ENCODE measurements at regions not wholly inside any gene's neighbourhood (a gene's known extent, or its start where the extent isn't known, plus 50 kb on each side); places are given as distances from the start of the nearest gene placed in this dataset.
"Not testable (repeated sequence)": the region's sequence is repeated elsewhere in the genome, so short reads cannot be mapped to it uniquely, and the experiment has no call there.

DNA sequence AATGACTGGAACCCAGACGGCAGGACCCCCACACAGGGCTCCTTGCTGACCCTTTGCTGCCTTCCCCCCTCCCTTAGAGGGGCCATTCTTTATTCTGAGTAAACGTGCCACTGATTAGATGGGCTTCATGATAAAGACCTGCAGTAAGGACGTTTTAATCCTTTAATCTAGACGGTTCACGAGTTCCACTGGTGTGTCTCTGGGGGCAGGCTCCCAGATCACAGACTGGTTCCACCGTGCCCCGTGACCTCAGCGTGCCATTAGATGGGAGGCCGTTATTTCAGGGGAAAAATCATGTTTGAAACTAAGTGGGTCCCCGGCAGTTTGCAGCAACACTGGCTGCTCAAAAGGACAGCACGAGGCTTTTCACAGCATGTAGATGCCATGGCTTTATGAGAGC lies 246.9 kb upstream of the PLGLB2 start:
- not testable (repeated sequence) for DNase-seq (ENCODE audit: low read depth in 4 of 4, low spot score in 2 of 4)

DNA sequence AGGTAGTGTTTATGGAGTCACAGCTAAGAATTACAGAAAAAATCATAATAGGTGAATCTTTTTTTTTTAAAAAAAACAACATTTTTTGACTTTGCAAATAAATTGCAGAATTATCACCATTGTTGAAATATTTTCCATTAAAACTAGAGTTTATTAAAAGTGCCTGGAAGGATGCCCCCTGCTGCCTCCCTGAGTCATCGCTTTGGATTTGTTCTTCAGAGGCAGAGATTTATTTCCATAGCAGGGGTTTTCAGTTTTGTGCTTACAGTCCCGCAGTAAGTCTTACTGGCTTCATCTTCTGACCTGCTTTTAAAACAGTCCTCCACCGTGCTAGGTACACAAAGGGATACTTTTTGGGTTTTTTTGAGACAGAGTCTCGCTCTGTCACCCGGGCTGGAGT lies 244.9 kb upstream of the PLGLB2 start:
- not testable (repeated sequence) for DNase-seq (ENCODE audit: low read depth in 4 of 4, low spot score in 2 of 4)

DNA sequence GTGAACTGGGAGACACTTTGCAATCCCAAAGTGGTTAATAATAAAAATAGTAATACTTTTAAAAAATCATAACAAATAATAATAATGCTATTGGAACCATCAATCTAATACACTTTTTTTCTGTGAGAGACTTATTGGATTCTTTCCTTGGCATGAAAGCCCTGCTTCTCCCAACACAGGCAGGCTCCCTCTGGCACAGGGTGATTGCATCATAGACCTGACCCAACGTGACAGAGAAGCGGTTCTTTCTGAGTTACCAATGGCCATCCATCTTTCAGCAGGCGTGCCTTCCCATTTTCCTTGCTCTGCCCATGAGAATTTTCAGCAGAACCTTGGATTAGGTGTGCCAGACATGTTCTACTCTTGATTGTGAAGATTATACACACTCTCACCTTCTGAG lies 242.6 kb upstream of the PLGLB2 start:
- DNase-seq (ENCODE audit: low read depth in 4 of 4, low spot score in 2 of 4) = not testable (repeated sequence)

DNA sequence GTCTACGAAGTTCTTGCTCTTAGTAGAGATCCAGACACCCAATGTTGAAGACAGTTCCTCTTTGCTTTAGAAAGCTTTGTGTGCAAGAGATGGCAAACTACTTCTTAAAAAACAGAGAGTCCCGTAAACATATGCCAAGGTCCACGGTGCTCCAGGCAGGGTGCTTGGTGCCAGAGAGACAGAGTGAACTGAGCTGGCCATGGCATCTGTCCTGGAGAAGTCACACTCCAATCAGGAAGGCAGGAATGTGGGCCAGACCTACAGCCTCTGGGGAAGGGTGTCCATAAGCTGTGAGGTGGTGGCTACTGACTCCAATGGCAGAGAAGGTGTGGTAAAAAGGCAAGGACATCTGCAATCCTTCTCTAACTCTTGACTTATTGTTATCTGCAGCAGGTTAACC lies 242.0 kb upstream of the PLGLB2 start:
- DNase-seq (ENCODE audit: low read depth in 4 of 4, low spot score in 2 of 4) = not testable (repeated sequence)

DNA sequence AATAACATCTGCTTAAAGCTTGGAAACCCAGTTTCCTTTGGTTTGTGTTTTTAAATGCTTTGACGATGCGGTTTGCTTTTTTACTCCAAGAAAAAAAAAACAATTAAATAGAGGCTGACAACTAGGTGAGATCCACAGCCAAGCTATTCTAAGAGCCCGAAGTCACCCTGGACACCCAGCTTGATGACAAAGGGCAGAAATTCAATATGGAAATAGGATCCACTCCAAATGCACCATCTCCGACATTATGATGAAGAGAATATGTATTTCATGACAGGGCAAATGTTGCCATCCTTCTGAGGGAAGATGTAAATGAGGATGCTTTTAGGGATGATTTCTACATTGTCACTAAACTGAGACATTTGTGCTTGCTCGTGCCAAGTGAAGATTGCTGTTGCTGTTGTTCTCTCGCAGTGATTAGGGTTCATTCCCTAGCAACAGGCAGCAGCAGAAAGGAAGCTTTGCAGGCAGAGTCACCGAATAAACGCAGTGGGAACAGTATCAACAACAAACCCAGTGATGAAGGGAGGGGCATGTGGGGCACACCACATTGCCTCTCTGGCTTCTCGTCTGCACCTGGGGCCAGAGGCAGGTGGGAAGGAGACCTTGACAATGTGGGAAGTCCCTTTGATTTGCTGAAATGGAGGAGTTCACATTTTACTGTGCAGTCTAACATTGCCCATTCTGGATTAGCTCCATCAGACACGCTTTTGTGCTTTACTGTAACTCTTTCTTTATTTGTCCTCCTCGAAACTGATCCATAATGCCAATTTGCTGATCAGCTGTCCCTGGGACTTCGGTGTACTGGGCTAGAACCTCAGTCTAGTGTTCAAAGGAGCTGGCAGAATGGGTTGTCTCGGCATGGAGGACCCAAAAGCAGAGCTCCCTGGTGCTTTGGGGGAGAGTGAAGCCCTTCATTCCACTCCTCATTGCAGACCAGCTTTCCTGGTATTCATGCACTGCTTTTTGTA lies 240.2 kb upstream of the PLGLB2 start:
- not testable (repeated sequence) for DNase-seq (ENCODE audit: low read depth in 4 of 4, low spot score in 2 of 4)

DNA sequence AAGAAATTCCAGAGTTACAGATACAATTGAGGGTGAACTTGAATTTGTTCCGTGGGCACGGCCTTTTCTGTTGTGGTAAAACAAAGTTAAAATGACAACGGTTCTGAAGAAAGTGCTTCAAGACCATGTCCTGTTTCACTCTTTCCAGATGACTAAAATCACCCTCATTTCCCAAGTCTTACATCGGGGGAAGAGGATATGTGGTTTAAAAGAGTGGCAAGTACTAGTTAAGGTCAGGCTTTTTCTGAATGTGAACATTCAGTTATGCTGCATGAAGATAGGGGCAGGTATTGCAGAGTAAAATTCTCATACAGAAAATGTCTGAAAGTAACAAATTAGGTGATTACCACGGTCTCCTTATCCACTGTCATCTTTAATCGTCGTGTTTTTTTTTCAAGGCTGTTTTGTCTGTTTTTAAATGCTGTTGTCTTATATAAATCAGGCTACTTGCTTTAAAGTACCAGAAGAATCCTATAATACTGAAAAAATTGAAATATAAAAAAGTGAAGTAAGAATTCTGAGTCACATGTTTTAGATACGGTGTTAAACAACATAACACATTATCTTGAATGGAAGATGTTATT lies 236.6 kb upstream of the PLGLB2 start:
- not testable (repeated sequence) for DNase-seq (ENCODE audit: low read depth in 4 of 4, low spot score in 2 of 4)

DNA sequence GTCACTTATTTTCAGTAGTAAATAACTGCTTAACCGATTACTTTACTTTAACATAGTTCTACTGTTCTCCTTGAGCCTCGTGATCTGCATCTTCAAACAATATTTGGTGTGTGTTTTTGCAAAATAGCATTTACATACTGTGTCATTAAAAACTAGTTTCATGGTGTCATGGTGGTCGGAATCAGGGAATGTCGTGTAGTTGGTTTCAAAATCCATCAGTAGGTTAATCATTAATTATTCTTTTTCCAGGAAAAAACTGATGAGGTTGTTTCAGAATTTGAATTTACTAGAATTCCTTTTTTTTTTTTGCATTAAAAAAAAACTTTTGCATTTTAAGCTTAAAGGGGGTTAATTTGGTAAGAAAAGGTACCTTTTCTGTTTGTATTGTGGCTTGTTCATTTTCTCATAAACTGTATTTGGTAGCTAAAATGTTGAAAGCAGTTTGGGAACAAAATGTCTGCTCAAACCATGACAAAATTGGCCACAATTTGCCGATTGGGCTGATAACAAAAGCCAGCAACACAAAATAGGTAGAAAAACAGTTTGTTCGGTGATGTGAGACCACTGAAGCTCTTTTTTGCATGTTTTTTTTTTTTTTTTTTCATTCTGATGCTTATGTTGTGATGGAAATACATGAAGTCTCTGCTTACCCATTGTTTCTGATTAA lies 234.9 kb upstream of the PLGLB2 start:
- not testable (repeated sequence) for DNase-seq (ENCODE audit: low read depth in 4 of 4, low spot score in 2 of 4)

DNA sequence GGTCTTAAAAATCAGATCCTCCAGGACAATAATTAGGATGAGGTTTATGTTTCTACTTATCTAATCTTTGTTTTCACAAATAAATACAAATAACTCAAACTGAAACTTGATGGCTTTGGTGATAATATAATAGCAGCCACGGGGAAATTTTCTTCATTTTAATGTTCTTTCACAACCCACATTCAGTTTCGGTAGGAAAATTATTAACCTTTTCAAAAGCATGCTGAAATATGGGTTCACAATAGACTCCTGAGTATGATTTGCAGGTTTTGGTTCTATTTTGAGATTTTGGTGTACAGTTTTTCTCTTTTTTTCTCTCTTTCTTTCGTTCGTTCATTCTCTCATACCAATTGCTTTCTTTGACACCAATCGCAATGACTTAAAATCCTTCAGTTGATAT lies 233.9 kb upstream of the PLGLB2 start:
- not testable (repeated sequence) for DNase-seq (ENCODE audit: low read depth in 4 of 4, low spot score in 2 of 4)

DNA sequence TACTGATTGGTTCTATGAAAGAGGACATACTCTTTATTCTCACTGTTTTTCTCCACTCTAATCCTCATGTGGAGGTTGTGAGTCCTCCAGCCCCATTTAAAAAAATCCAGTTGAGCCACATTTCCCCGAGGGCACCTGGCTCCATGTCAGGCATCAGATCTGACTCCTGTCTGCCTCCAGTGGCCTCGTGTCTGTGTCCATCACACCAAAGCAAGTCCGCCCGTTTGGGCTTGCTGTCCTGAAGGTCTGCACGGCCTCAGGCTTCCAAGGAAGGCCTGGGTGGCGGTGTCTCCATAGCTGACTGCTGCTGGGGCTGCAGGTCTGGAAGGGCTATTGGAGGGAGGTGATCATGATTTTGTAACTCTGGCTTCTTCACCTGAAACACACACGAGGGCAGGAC lies 233.4 kb upstream of the PLGLB2 start:
- DNase-seq (ENCODE audit: low read depth in 4 of 4, low spot score in 2 of 4) = not testable (repeated sequence)

DNA sequence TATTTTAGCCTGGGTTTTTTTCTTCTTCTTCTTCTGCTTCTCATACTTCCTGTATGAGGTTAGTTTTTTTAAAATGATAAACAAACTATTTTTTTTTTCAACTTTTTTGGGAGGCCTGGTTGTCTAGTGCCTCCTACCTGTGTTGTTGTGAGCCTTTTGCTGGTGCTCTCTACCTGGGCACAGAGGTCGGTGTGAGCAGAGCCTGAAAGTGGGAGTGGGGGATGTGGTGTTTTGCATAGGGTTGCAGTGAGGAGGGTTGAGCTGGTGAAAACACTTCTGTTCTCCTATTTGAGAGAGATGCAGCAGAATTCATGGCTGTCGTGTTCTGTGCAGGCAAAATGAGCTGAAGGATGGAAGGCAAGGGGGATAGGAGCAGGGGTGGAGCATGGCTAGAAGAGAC lies 232.7 kb upstream of the PLGLB2 start:
- not testable (repeated sequence) for DNase-seq (ENCODE audit: low read depth in 4 of 4, low spot score in 2 of 4)

DNA sequence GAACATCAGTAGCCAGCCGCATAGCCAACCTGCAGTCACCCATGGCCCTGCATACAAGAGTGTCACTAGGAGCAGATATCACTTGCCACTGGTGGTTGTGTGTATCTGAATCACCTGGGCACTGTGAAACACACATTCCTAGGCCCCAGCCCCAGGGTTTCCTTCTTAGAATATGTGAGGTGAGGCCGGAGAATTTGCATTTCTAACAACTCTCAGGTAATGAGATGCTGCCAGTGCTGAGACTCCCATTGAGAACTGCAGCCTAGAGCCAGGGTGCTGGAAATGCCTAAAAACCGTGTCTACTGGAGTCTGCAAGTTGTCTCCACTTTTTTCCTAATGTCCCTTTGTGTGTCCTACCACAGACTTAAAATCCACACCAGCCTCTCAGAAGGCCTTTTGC lies 232.0 kb upstream of the PLGLB2 start:
- not testable (repeated sequence) for DNase-seq (ENCODE audit: low read depth in 4 of 4, low spot score in 2 of 4)

DNA sequence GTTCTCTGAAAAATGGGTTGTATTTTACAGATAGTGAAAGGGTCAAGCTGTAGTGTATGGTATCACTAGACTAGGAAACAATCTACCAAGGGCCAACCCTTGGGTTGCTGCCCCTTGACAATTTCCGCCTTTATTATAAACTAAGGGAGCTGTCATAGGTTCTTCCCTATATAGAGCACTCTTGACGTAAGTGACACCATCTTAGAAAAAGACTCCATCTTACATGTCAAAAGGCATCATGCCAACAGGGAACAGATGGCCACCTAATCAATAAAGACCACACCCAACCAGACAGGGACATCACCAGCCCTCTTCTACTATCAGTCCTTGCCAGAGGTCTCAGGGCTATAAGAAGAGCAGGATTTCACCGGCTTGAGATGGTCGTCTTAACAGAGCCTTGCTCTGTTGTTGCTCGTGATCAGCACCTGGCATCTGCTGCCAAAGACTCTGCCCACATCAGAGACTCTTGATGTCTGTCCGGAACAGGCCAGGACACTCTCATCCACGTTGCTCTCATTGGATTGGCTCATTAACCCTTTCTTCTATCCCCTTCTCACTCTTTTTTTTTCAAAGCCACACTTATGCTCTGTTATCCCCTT lies 231.4 kb upstream of the PLGLB2 start:
- not testable (repeated sequence) for DNase-seq (ENCODE audit: low read depth in 4 of 4, low spot score in 2 of 4)

DNA sequence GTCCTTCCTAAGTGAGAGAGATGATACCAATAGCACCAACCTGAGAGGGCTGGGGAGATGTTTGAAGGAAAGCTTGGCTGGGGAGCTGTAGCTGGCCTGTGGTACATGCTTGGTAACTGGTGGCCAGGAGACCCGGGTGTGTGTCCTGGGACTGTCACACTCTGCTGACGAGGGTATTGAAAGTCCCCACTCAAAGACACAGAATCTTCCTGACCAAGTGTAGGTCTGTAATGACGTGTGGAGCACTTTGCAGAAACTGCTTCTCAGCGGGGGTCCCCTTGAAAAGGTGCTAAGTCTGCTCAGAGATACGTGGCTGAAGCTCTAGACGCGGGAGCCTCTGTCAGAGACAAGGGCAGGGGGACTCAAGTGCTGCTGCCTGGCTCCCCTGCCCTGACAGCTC lies 230.4 kb upstream of the PLGLB2 start:
- DNase-seq (ENCODE audit: low read depth in 4 of 4, low spot score in 2 of 4) = not testable (repeated sequence)

DNA sequence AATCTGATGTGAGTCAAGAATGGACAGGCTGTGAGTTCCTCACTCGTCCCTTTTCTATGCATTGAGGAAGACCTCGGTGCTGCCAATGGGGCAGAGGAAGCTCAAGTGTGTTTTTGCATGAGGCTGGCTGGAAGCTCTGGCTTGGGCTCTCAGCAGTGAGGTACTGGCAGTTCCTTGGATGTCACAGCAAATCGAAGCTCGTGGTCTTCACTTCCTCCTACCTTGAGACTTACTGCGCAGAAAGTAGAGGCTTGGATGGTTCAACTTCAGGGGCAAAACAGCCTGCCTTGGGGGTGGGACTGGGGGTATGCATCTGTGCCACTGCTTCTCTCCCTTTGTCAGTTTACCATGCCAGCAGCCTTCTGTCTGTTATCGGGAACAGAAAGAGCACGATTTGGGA lies 229.8 kb upstream of the PLGLB2 start:
- DNase-seq (ENCODE audit: low read depth in 4 of 4, low spot score in 2 of 4) = not testable (repeated sequence)

DNA sequence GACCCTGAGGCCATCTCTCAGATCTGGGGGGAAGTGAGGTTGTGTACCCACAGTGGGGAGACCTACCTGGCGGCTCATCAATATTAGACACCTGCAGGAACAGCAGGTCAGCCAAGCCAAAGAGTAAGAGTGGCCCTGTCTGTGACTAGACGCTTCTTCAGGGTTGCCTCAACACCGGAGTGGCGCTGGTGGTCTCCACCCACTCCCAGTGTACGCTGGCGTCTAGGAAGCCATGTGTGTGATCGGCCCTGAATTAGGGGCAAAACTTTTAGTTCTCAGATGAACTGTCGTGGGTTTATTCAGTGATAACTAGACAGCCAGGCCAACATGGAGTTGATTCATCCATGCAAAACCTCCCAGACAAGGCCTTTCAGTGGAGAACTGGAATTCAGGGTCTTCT lies 229.3 kb upstream of the PLGLB2 start:
- not testable (repeated sequence) for DNase-seq (ENCODE audit: low read depth in 4 of 4, low spot score in 2 of 4)

DNA sequence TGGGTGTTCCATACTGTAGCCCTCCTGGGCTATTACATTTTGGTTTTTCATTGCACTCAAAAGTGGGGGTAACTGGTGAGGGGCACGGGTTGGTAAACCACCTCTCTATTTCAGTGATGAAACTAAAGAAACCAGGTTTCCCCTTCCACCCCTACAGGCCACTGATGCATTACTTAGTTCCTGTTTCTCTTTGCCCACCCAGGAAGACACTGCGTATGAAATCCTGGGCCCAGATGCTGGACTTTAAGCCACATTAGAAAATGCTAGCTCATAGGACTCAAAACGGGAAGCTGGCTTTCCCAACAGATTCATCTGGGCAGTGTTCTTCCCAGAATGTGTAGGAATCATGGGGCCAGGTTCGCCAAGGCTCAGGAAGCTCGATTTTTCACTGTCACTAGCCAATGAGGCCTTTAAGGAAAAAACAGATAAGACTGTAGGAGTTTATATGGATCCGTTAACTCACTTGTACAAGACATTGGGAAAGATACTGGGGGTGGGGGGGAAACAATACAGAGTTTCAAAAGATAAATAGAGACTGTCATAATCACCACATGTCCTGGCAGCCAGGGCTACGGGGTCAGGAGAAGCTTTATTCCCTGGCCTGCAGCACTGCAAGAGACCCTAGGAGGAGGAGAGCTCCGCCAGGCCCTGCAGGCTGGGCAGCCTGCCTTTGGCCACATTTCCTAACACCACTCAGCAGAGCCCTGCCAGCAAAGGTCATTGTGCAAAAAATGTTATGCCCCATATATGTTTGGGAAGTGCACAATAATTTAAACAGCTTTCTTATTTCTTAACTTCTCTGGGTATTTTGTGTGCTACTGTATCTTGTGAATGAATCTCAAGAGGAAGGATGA lies 228.5 kb upstream of the PLGLB2 start:
- DNase-seq (ENCODE audit: low read depth in 4 of 4, low spot score in 2 of 4) = not testable (repeated sequence)

DNA sequence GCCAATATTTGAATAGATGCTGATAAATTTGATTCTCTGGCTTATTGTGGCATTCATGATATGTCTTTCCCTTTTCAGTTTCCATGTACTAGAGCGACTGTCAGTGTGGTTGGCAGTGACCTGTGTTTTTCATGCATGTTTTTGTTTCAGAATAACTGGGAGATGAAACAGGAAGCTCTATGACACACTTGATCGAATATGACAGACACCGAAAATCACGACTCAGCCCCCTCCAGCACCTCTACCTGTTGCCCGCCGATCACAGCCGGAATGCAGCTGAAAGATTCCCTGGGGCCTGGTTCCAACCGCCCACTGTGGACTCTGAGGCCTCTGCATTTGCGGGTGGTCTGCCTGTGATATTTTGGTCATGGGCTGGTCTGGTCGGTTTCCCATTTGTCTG lies 226.8 kb upstream of the PLGLB2 start:
- not testable (repeated sequence) for DNase-seq (ENCODE audit: low read depth in 4 of 4, low spot score in 2 of 4)

DNA sequence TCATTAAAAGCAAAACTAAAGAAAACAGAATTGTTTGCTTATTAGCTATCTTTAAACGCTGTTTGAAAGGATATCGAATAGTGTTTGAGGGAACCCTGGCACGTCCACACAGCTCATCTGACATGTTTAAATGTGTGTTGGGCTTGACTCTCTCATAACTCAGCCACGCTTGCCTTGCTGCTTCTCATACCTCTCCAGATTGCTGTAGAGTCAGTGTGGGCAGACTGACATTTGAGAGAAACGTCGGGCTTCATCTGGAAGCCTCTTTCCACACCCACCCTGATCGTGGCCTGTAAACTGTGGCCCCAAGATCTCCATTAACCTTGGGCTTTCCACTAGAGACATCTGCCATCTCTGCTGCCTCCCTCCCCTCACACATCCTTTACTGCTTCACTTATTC lies 226.4 kb upstream of the PLGLB2 start:
- not testable (repeated sequence) for DNase-seq (ENCODE audit: low read depth in 4 of 4, low spot score in 2 of 4)

DNA sequence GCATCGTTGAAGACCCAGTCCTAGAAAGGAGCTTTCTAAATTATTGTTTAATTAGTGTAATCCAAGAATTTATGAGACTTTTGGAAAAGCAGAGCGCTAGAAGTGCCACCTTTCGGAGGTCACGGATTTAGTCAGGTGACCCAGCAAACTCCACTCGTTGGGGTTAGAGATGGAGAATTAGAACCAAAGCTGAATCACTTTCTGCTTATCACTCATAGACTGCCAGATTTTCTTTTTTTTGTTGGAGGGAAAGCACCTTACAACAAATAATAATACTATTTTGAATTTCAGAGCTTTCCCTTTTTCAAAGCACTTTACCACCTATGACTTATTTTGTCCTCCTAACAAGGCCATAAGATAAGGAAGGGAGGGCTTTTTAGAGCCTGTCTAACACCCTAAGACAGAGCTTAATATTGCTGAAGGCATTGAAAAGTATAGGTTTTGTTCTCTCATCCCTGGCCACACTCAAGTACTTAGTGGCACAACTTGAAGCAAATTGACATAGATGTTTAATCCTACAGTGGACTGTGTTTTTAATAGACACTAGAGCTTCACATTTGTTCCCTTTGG lies 223.2 kb upstream of the PLGLB2 start:
- DNase-seq (ENCODE audit: low read depth in 4 of 4, low spot score in 2 of 4) = not testable (repeated sequence)

All from left renal cortex interstitium (tissue), 4 donors.